Esophagus squamous epithelium (tissue), 4 donors: ENCODE measurements at regions not wholly inside any gene's neighbourhood (a gene's known extent, or its start where the extent isn't known, plus 50 kb on each side); places are given as distances from the start of the nearest gene placed in this dataset.

Experiments
- POLR2A ChIP-seq, 4 donors: fragments of 450-650 bp; IDR thresholded peaks; one replicate each; pipeline ENCODE4 v1.6.1; 2017; ENCODE audit warnings: antibody characterized with exemption in 4 of 4, mild to moderate bottlenecking in 4 of 4, moderate library complexity in 3 of 4
- TF ChIP-seq, protein P1 (sequence below), 6 experiments: fragments of 450-650 bp in 4 of 6; fragments of 200-600 bp in 2 of 6; sonication (generic) in 2 of 6; IDR thresholded peaks; one replicate each; pipeline ENCODE4 v1.5.1; 2016 to 2019; ENCODE audit warnings: antibody characterized with exemption in 6 of 6, mild to moderate bottlenecking in 4 of 6, moderate library complexity in 4 of 6

GRCh38 chr20:7151676-7152470 lies 384.4 kb downstream of the BMP2 start:
- TF ChIP-seq, protein P1, sequence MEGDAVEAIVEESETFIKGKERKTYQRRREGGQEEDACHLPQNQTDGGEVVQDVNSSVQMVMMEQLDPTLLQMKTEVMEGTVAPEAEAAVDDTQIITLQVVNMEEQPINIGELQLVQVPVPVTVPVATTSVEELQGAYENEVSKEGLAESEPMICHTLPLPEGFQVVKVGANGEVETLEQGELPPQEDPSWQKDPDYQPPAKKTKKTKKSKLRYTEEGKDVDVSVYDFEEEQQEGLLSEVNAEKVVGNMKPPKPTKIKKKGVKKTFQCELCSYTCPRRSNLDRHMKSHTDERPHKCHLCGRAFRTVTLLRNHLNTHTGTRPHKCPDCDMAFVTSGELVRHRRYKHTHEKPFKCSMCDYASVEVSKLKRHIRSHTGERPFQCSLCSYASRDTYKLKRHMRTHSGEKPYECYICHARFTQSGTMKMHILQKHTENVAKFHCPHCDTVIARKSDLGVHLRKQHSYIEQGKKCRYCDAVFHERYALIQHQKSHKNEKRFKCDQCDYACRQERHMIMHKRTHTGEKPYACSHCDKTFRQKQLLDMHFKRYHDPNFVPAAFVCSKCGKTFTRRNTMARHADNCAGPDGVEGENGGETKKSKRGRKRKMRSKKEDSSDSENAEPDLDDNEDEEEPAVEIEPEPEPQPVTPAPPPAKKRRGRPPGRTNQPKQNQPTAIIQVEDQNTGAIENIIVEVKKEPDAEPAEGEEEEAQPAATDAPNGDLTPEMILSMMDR (IDR thresholded peaks at IDR 0.05) = no peak
- TF ChIP-seq POLR2A (IDR thresholded peaks at IDR 0.05) = no peak
